ENCODE measurements at regions not wholly inside any gene's neighbourhood (a gene's known extent, or its start where the extent isn't known, plus 50 kb on each side); places are given as distances from the start of the nearest gene placed in this dataset.
"Not testable (repeated sequence)": the region's sequence is repeated elsewhere in the genome, so short reads cannot be mapped to it uniquely, and the experiment has no call there.

GRCh38 chr11:101291279-101291678, 161.7 kb upstream of the PGR start:
- DNase-seq: no peak

- DNase-seq: no peak
Measured at GRCh38 chr11:101288392-101288791, 158.8 kb upstream of the PGR start.

GRCh38 chr11:101279728-101280127, 150.1 kb upstream of the PGR start:
- DNase-seq: no peak

GRCh38 chr11:101278286-101278685, 148.7 kb upstream of the PGR start:
- DNase-seq: peak; percentile 45

GRCh38 chr11:101277036-101277435, 147.4 kb upstream of the PGR start:
- DNase-seq: no peak

GRCh38 chr11:101269990-101270660, 140.5 kb upstream of the PGR start:
- DNase-seq: no peak

- DNase-seq: no peak
Measured at GRCh38 chr11:101269390-101269789, 139.8 kb upstream of the PGR start.

- DNase-seq: no peak
Measured at GRCh38 chr11:101267654-101268053, 138.0 kb upstream of the PGR start.

- DNase-seq: no peak
Measured at GRCh38 chr11:101264306-101264705, 134.7 kb upstream of the PGR start.

- no peak for DNase-seq
Measured at GRCh38 chr11:101262995-101263394, 133.4 kb upstream of the PGR start.

GRCh38 chr11:101262258-101262657, 132.6 kb upstream of the PGR start:
- DNase-seq: no peak

GRCh38 chr11:101255036-101255435, 125.4 kb upstream of the PGR start:
- DNase-seq: no peak

- no peak for DNase-seq
Measured at GRCh38 chr11:101254037-101254436, 124.4 kb upstream of the PGR start.

- not testable (repeated sequence) for DNase-seq
Measured at GRCh38 chr11:101245635-101246034, 116.0 kb upstream of the PGR start.

GRCh38 chr11:101245081-101245480, 115.5 kb upstream of the PGR start:
- not testable (repeated sequence) for DNase-seq

GRCh38 chr11:101241160-101241795, 111.7 kb upstream of the PGR start:
- DNase-seq: no peak

GRCh38 chr11:101231207-101231834, 101.7 kb upstream of the PGR start:
- not testable (repeated sequence) for DNase-seq

GRCh38 chr11:101226617-101227016, 97.0 kb upstream of the PGR start:
- DNase-seq: no peak

GRCh38 chr11:101224221-101224620, 94.6 kb upstream of the PGR start:
- DNase-seq: no peak

GRCh38 chr11:101218091-101218490, 88.5 kb upstream of the PGR start:
- DNase-seq: not testable (repeated sequence)

GRCh38 chr11:101216091-101216490, 86.5 kb upstream of the PGR start:
- DNase-seq: not testable (repeated sequence)

GRCh38 chr11:101215069-101215468, 85.5 kb upstream of the PGR start:
- peak; percentile 30 for DNase-seq

GRCh38 chr11:101211407-101211975, 81.9 kb upstream of the PGR start:
- no peak for DNase-seq

GRCh38 chr11:101202614-101203013, 73.0 kb upstream of the PGR start:
- no peak for DNase-seq
